ENCODE measurements at regions not wholly inside any gene's neighbourhood (a gene's known extent, or its start where the extent isn't known, plus 50 kb on each side); places are given as distances from the start of the nearest gene placed in this dataset.

DNA sequence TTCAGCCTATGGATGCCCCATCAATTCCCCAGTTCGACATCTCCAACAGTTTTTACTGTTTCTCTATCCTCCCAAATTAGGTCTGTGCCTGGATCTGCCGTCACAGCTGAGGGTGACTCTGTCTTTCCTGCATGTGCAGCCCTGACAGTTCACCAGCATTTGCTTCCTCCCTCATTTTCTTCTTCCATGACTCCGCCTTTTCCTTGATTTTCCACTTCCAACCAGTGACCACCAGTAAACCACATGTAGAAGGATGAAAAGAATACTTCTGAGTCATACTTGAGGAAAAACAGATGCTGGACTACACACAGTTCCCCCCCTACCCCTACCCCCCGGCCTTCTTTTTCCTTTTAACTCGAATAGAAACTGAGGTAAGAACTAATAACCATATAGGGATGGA, 311.8 kb upstream of the POM121L12 start:
- no peak for TF ChIP-seq CTCF (IDR thresholded peaks at IDR 0.05)
- TF ChIP-seq POLR2A (IDR thresholded peaks at IDR 0.05): no peak

Data from right lobe of liver (tissue), 4 donors.